Heart left ventricle (tissue), 13 donors: ENCODE measurements at regions not wholly inside any gene's neighbourhood (a gene's known extent, or its start where the extent isn't known, plus 50 kb on each side); places are given as distances from the start of the nearest gene placed in this dataset.

Experiments used
- POLR2A ChIP-seq, 2 donors: fragments of 450-650 bp; IDR thresholded peaks; one replicate each; pipeline ENCODE4 v1.6.1; 2017; ENCODE audit warnings: antibody characterized with exemption in 2 of 2, mild to moderate bottlenecking in 2 of 2, moderate library complexity in 2 of 2
- TF ChIP-seq, protein P1 (sequence below), 12 donors: fragments of 200-600 bp; sonication (generic) in 4 of 12; IDR thresholded peaks; one replicate each; pipeline versions ENCODE4 v1.5.0 to v1.8.0; 2018 to 2022; ENCODE audit warnings: antibody characterized with exemption in 12 of 12, mild to moderate bottlenecking in 5 of 12
- donor health status: ischemic (EF 13 %, LVEDD 7.1; RV severe dilation, severe dysfunction).
- donor health status: DM: no; HTN: yes; CAD: no.
- donor health status: DM: no; HTN: no; CAD: no.
- donor health status: ischemic (EF 25% LVEDD 6.9; RV normal size, moderate dysfunction).
- donor health status: ischemic (EF 25% LVEDD 5.7; RV mildly dilated, moderate dysfunction).
- donor health status: ischemic (EF 35%, LVEDD 5.7; RV mildly dilated, moderate dysfunction).
- donor health status: nonischemic (EF 11% LVEDD 7.7; RV severe dilation, severe dysfunction).
- donor health status: DM: yes; HTN: yes; CAD: no.
- donor health status: PGD.
- donor health status: ischemic (EF 29% LVEDD 5.4; RV normal size, mild dysfunction).
- donor health status: nonischemic (EF 23%, LVEDD 6.1; RV moderate dilation, normal function).

DNA sequence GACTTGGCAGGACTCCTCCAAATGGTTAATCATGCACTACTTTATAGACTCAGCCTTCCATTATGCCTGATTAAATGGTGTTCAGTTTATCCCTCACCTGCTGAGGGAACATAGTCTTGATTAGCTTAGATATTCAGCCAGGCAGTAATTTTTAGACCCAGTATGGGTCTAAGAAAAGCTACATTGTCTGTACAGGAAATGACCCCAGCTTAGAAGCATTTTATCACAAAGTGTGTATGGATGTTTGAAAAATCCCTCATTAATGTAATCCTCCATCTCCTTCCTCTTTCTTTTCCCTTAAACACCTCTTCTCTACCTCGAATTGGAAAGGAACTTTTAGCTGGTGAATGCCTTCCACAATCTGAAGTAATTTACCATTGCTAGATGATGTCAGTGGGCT is 252.2 kb upstream of the BMP2 start:
- TF ChIP-seq, protein P1, sequence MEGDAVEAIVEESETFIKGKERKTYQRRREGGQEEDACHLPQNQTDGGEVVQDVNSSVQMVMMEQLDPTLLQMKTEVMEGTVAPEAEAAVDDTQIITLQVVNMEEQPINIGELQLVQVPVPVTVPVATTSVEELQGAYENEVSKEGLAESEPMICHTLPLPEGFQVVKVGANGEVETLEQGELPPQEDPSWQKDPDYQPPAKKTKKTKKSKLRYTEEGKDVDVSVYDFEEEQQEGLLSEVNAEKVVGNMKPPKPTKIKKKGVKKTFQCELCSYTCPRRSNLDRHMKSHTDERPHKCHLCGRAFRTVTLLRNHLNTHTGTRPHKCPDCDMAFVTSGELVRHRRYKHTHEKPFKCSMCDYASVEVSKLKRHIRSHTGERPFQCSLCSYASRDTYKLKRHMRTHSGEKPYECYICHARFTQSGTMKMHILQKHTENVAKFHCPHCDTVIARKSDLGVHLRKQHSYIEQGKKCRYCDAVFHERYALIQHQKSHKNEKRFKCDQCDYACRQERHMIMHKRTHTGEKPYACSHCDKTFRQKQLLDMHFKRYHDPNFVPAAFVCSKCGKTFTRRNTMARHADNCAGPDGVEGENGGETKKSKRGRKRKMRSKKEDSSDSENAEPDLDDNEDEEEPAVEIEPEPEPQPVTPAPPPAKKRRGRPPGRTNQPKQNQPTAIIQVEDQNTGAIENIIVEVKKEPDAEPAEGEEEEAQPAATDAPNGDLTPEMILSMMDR (IDR thresholded peaks at IDR 0.05): no peak
- TF ChIP-seq POLR2A (IDR thresholded peaks at IDR 0.05): no peak
